ENCODE measurements at regions not wholly inside any gene's neighbourhood (a gene's known extent, or its start where the extent isn't known, plus 50 kb on each side); places are given as distances from the start of the nearest gene placed in this dataset.

GRCh38 chr6:126919947-126920346, 198.5 kb upstream of the RSPO3 start:
- intact Hi-C loops (cut with micrococcal nuclease) = no loop called here

DNA sequence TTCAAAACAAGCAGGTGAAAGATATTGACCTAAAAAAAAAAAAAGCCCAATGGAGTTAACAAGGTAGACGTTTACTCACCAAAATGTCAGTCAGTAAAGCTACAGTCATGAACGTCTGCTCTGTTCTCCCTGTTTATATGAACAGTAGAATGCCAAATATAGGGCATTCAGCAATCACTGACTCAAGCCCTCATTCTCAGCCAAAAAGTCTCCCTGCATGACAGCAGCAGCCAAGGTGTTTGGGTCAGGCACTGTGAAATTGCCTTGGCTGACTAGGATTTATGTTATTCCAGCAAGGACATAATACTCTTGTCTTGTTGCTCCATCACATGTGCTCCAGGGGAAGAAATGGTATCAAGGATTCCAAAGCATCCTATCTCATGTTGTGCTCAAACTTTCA, 194.7 kb upstream of the RSPO3 start:
- ChIA-PET POLR2A (ENCODE audit: unreplicated experiment) (no interaction called here), CTCF (no interaction called here)
- DNase-seq = no peak
- Histone ChIP-seq H3F3A (ENCODE audit: low read length, unreplicated experiment) (no peaks in the 10 kb centered on the region), H3K4me3 (ENCODE audit: low read length) (no peak overlapping the region), H3K4me1 (ENCODE audit: insufficient read depth, low read length) (no peaks in the 10 kb centered on the region), H2AFZ (ENCODE audit: low read length) (no peak overlapping the region), H3K4me2 (ENCODE audit: low read length) (no peak overlapping the region), H3K9me3 (ENCODE audit: low read length) (no peaks in the 10 kb centered on the region), H3K27me3 (ENCODE audit: low read length) (0 out of 2 replicates have a peak, but pooled peaks cover 4% of the 10 kb centered on the region), H4K20me1 (ENCODE audit: low read length) (no peaks in the 10 kb centered on the region), H3K79me2 (ENCODE audit: low read length) (no peaks in the 10 kb centered on the region), H3K36me3 (ENCODE audit: low read depth, low read length) (no peaks in the 10 kb centered on the region), H3K9ac (ENCODE audit: low read length) (no peak overlapping the region), H3K27ac (ENCODE audit: low read length) (no peak overlapping the region), H3K9me2 (replicated peaks; ENCODE audit: low read length) (no peaks in the 10 kb centered on the region)
- BruUV-seq (replicated peaks) = no TSS peak
- no peak for TF ChIP-seq EZH2 (IDR thresholded peaks at IDR 0.05; ENCODE audit: low read length, unreplicated experiment)
- no peak for TF ChIP-seq CTCF (conservative IDR thresholded peaks at IDR 0.05; ENCODE audit: low read depth, low read length)
- TF ChIP-seq EZH2phosphoT487 (IDR thresholded peaks at IDR 0.05; ENCODE audit: borderline replicate concordance, low read length) = no peak
- ATAC-seq = no peak
- intact Hi-C loops (cut with micrococcal nuclease) = no loop called here

More at GRCh38 chr6:126919947-126920346, 198.5 kb upstream of the RSPO3 start:
- POLR2A ChIA-PET (ENCODE audit: unreplicated experiment) = no interaction called here
- BruUV-seq (replicated peaks) = no TSS peak
- H3K9me3 ChIP-seq (ENCODE audit: low read length) = no peaks in the 10 kb centered on the region
- no peaks in the 10 kb centered on the region for H4K20me1 ChIP-seq (ENCODE audit: low read length)
- no peak overlapping the region for H3K9ac ChIP-seq (ENCODE audit: low read length)
- H3K27me3 ChIP-seq (ENCODE audit: low read length) = no peaks in the 10 kb centered on the region
- H3K4me1 ChIP-seq (ENCODE audit: insufficient read depth, low read length) = no peaks in the 10 kb centered on the region
- no peaks in the 10 kb centered on the region for H3K9me2 ChIP-seq (replicated peaks; ENCODE audit: low read length)
- H3K4me2 ChIP-seq (ENCODE audit: low read length) = no peak overlapping the region
- H3K4me3 ChIP-seq (ENCODE audit: low read length) = no peak overlapping the region
- peak; percentile 42; the same call in 1 of the 2 replicates for ATAC-seq
- H3K79me2 ChIP-seq (ENCODE audit: low read length) = no peaks in the 10 kb centered on the region
- peak; percentile 47 for DNase-seq
- H3F3A ChIP-seq (ENCODE audit: low read length, unreplicated experiment) = no peaks in the 10 kb centered on the region
- H3K36me3 ChIP-seq (ENCODE audit: low read depth, low read length) = no peaks in the 10 kb centered on the region
- H2AFZ ChIP-seq (ENCODE audit: low read length) = no peak overlapping the region
- no peak for TF ChIP-seq EZH2 (IDR thresholded peaks at IDR 0.05; ENCODE audit: low read length, unreplicated experiment)
- CTCF ChIA-PET = no interaction called here
- H3K27ac ChIP-seq (ENCODE audit: low read length) = no peak overlapping the region

DNA sequence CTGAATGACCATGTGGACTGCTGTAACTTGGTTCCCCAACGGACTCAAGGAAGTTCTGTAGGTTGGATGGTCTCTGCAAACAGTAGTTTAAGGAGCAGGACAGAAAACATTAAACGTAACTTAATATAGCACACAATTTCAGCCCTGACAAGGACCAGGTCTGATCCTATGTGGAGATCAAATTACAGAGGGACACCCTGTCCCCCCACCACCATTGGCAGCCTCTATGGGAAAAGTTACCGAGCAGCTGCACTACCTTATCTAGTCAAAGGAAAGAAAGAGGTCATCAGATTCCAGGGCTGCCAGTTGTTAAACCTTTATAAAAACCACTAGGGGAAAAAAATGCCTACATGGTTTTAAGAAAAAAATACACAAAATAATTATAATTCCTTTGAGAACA, 191.5 kb upstream of the RSPO3 start:
- Histone ChIP-seq H3K9ac (ENCODE audit: low read length) (no peak overlapping the region), H3K79me2 (ENCODE audit: low read length) (no peaks in the 10 kb centered on the region), H3K36me3 (ENCODE audit: low read depth, low read length) (no peaks in the 10 kb centered on the region), H3K4me3 (ENCODE audit: low read length) (no peak overlapping the region), H3K4me2 (ENCODE audit: low read length) (no peak overlapping the region), H3F3A (ENCODE audit: low read length, unreplicated experiment) (no peaks in the 10 kb centered on the region), H3K27ac (ENCODE audit: low read length) (no peak overlapping the region), H3K9me3 (ENCODE audit: low read length) (no peaks in the 10 kb centered on the region), H2AFZ (ENCODE audit: low read length) (no peak overlapping the region), H3K9me2 (replicated peaks; ENCODE audit: low read length) (no peaks in the 10 kb centered on the region), H4K20me1 (ENCODE audit: low read length) (no peaks in the 10 kb centered on the region), H3K27me3 (ENCODE audit: low read length) (0 out of 2 replicates have a peak, but pooled peaks cover 4% of the 10 kb centered on the region), H3K4me1 (ENCODE audit: insufficient read depth, low read length) (no peaks in the 10 kb centered on the region)
- BruUV-seq (replicated peaks) = no TSS peak
- ATAC-seq (no peak), DNase-seq (no peak)
- POLR2A ChIA-PET (ENCODE audit: unreplicated experiment) = no interaction called here
- CTCF ChIA-PET = no interaction called here
- intact Hi-C loops (cut with micrococcal nuclease) = no loop called here
- no peak for TF ChIP-seq EZH2 (IDR thresholded peaks at IDR 0.05; ENCODE audit: low read length, unreplicated experiment)

GRCh38 chr6:126927841-126928240, 190.6 kb upstream of the RSPO3 start:
- Histone ChIP-seq H2AFZ (ENCODE audit: low read length) (no peak overlapping the region), H3K4me2 (ENCODE audit: low read length) (no peak overlapping the region), H3K27me3 (ENCODE audit: low read length) (0 out of 2 replicates have a peak, but pooled peaks cover 4% of the 10 kb centered on the region), H3K36me3 (ENCODE audit: low read depth, low read length) (no peaks in the 10 kb centered on the region), H3K9ac (ENCODE audit: low read length) (no peak overlapping the region), H3K9me3 (ENCODE audit: low read length) (no peaks in the 10 kb centered on the region), H3K27ac (ENCODE audit: low read length) (no peak overlapping the region), H3K4me3 (ENCODE audit: low read length) (no peak overlapping the region), H3F3A (ENCODE audit: low read length, unreplicated experiment) (no peaks in the 10 kb centered on the region), H4K20me1 (ENCODE audit: low read length) (no peaks in the 10 kb centered on the region), H3K79me2 (ENCODE audit: low read length) (no peaks in the 10 kb centered on the region), H3K9me2 (replicated peaks; ENCODE audit: low read length) (no peaks in the 10 kb centered on the region), H3K4me1 (ENCODE audit: insufficient read depth, low read length) (no peaks in the 10 kb centered on the region)
- no peak for TF ChIP-seq CTCF (conservative IDR thresholded peaks at IDR 0.05; ENCODE audit: low read depth, low read length)
- no peak for TF ChIP-seq EZH2phosphoT487 (IDR thresholded peaks at IDR 0.05; ENCODE audit: borderline replicate concordance, low read length)
- no peak for TF ChIP-seq EZH2 (IDR thresholded peaks at IDR 0.05; ENCODE audit: low read length, unreplicated experiment)
- ChIA-PET CTCF (no interaction called here), POLR2A (ENCODE audit: unreplicated experiment) (no interaction called here)
- BruUV-seq (replicated peaks) = no TSS peak
- no peak for ATAC-seq
- intact Hi-C loops (cut with micrococcal nuclease) = no loop called here
- no peak for DNase-seq
